ENCODE measurements at regions not wholly inside any gene's neighbourhood (a gene's known extent, or its start where the extent isn't known, plus 50 kb on each side); places are given as distances from the start of the nearest gene placed in this dataset.
A peak's percentile ranks its signal among the peaks of the same experiment; 100 is the strongest.

DNA sequence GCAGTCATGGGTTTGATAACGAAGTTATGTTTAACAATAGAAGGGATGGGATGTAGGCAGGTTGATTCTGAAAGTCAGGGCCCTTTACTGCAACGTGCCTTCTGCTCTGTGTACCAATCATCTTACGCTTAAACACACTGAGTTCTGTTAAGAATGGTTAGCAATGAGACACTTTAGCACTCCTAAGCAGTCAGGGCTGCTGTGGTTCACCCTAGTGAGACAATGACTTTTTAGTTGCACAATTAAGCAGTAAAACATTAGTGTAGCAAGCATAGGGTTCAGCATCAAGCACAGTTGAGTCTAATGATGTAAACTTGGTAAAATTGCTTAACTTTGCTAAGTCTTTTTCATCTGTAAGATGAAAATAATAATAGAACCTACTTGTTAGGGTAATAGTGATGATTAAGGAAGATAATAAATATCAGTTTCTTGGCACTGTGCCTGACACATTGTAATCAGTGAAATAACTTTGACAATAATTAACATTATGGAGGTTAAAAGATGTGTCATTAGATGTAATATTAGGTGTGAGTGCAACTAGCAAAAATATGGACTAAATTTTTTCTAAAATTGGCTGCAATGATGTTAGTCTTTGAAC lies 484.2 kb upstream of the THBS1 start:
- intact Hi-C loops (cut with DNase I), result no loop called here
- ATAC-seq (ENCODE audit: poor library complexity), result no peak

GRCh38 chr15:39099524-39099923 lies 481.4 kb upstream of the THBS1 start:
- intact Hi-C loops (cut with DNase I), result no loop called here
- peak; percentile 51 for ATAC-seq (ENCODE audit: poor library complexity)

More for the DNA sequence above, 484.2 kb upstream of the THBS1 start:
- DNase-seq, result no peak

DNA sequence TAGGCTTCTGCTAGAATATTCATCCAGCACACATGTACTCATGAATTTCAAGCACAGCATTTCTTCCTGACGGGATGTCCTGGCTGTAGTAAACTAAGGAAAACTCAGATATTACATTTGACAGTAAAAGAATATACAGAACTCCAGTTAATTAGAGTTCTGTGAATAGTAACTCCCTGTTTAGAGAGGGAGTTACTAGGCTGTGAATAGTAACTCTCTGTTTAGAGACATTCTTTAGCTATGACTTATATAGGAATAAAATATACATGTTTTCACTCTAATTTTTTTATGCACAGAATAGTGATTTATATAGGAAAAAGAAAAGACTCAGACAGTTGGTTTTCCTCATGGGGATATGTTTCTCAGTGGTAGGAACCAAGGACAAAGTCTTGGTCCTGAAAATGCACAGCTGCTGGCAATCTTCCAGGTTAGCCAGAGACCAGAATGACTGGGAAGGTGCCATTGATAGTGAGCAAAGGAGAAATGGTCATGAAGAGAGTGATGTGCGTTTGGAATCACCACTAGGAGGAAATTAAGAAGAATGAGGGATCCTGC lies 480.7 kb upstream of the THBS1 start:
- intact Hi-C loops (cut with DNase I), result no loop called here
- no peak for DNase-seq
- ATAC-seq (ENCODE audit: poor library complexity), result no peak

More at GRCh38 chr15:39099524-39099923, 481.4 kb upstream of the THBS1 start:
- DNase-seq, result no peak

GRCh38 chr15:39102431-39102830 lies 478.4 kb upstream of the THBS1 start:
- intact Hi-C loops (cut with DNase I), result no loop called here
- DNase-seq (no peak), ATAC-seq (ENCODE audit: poor library complexity) (no peak)

- intact Hi-C loops (cut with DNase I), result no loop called here
- DNase-seq (no peak), ATAC-seq (ENCODE audit: poor library complexity) (no peak)
Observed at GRCh38 chr15:39106950-39107349, 473.9 kb upstream of the THBS1 start.

DNA sequence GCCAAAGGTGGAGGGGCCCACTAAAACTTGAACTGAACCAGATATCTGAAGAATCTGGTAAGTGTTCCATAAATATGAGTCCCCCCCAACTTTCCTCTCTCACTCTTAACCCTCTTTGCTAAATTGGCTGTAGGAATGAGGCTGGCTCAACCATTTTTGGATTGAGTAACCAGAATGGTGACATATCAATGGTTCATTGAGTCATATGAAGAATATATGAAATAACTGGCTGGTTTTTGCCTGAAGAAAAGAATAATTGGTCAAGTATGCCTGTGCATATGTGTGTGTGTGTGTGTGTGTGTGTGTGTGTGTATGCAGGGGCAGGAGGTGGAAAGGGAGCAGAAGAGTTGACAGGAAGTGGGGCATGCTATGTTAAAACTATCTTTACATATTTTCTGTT lies 472.9 kb upstream of the THBS1 start:
- DNase-seq (no peak), ATAC-seq (ENCODE audit: poor library complexity) (no peak)
- intact Hi-C loops (cut with DNase I), result no loop called here

- no peak for ATAC-seq (ENCODE audit: poor library complexity)
- DNase-seq, result no peak
- intact Hi-C loops (cut with DNase I), result no loop called here
Observed at GRCh38 chr15:39110336-39110735, 470.5 kb upstream of the THBS1 start.

DNA sequence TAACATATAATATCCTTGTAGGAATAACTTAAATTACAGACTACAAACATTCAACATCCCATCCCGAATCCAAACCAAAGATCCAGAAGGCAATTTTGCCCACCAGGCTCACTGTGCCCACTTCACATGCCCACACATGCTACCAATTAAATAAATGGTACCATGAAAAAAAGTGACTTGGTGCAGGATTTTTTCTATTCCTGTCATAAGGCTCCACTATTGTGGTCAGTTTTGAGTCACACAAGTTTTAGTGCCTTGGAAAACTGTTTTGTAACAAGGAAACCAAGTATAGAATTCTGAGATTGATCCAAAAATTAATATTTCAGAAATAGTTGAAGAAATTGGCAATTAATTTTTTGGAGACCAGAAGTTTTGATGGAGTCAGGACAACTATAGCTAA lies 470.1 kb upstream of the THBS1 start:
- ATAC-seq (ENCODE audit: poor library complexity) (no peak), DNase-seq (no peak)
- intact Hi-C loops (cut with DNase I), result no loop called here

DNA sequence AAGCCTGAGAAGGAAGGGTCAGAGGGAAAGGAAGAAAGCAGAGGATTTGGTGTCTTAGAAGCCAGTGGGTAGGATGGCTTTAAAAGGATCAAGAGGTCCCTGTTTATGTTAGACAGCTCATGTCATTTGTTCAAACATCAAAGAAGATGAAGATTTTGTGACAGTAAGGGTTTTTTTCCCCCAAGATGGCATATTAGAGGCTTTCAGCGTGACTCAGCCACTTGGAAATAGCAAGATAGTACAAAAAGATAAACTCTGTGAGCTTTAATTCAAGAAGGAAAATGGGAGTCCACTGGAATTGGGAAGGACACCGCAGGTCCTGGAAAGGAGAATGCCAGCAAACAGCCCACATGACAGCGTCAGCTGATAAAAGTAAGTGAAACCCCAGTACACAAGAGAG lies 467.1 kb upstream of the THBS1 start:
- no peak for DNase-seq
- intact Hi-C loops (cut with DNase I), result no loop called here
- ATAC-seq (ENCODE audit: poor library complexity), result no peak

DNA sequence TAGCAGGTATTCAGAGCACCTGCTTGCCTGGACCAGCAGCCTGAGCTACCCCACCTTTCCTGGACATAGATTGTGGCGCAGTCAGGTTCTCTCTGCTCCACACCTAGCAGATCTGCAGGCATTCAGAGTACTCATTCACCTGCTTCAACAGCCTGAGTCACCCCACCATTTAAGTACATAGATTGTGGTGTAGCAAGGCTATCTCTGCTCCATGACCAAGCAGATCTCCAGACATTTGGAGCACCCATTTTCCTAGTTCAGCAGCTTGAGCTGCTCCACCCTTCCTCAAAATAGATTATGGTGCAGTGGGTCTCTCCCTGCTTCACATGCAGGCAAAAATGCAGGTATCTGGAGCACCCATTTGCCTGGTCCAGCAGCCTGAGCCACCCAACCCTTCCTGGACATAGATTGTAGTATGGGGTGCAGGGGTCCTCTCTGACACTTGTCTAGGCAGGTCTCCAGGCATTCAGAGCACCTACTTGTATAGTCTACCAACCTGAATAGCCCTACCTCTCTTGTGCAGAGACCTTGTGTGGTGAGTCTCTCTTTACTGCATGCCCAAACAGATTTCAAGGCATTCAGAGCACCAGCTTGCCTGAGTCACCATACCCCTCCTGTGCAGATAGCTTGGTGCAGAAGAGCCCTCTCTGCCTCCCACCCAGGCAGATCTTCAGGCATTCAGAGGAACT lies 466.0 kb upstream of the THBS1 start:
- no peak for ATAC-seq (ENCODE audit: poor library complexity)
- DNase-seq, result no peak
- intact Hi-C loops (cut with DNase I), result no loop called here

- intact Hi-C loops (cut with DNase I), result no loop called here
- no peak for DNase-seq
- no peak for ATAC-seq (ENCODE audit: poor library complexity)
Observed at GRCh38 chr15:39115379-39116057, 465.4 kb upstream of the THBS1 start.

DNA sequence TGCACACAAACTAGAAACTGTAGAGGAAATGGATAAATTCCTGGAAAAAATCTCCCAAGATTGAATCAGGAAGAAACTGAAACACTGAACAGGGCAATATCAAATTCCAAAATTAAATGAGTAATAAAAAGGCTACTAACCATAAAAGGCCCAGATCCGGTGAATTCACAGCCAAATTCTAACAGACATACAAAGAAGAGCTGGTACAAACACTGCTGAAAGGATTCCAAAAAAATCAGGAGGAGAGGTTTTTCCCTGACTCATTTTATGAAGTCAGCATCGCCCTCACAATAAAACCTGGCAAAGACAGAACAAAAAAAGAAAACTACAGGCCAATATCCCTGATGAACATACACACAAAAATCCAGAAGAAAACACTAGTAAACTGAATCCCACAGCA lies 462.4 kb upstream of the THBS1 start:
- intact Hi-C loops (cut with DNase I), result no loop called here
- no peak for ATAC-seq (ENCODE audit: poor library complexity)
- no peak for DNase-seq

DNA sequence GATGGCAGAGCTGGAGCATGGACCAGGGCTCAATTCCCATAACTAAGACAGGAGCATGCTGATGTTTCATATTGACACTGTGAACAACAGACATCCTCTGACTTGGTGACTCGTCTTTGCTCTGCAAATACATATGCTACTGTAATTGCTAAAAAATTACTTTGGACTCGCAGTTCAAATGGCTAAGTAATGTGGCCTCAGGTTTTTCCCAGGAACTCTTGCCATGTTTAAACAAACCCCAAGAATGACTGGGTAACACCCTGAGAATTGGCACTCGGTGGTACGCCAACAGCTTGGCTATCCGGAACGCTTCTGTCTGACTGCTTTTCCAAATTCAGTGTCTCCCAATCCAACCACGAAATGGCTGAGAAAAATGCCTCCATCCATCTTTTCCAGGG lies 456.7 kb upstream of the THBS1 start:
- intact Hi-C loops (cut with DNase I), result no loop called here
- ATAC-seq (ENCODE audit: poor library complexity) (no peak), DNase-seq (no peak)

- ATAC-seq (ENCODE audit: poor library complexity) (peak; percentile 53), DNase-seq (no peak)
- intact Hi-C loops (cut with DNase I), result loop anchor here (5.0 kb wide), 1 partner anchor 458 kb away; the partner anchor contains the start of gene THBS1
Observed at GRCh38 chr15:39124553-39125171, 456.2 kb upstream of the THBS1 start.

DNA sequence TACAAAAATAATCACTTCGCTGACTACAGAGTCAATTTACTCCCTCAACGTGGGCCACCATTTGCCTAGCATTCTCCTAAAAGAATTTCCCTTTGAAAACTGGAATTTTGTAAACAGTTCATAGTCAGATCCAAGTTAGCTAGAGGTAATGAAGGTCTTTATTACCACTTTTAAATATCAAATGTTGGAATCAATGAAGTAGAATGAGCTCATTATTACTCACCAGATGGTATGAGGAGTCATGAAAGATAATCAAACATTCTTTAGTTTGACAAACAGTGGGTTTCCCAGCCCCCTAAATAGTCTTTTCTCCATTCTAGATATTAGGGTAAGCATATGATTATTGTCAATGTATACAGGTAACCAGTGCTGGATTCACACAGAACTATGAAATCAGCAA lies 455.7 kb upstream of the THBS1 start:
- no peak for DNase-seq
- intact Hi-C loops (cut with DNase I), result loop anchor here (5.0 kb wide), 1 partner anchor 457 kb away; the partner anchor contains the start of gene THBS1
- no peak for ATAC-seq (ENCODE audit: poor library complexity)

DNA sequence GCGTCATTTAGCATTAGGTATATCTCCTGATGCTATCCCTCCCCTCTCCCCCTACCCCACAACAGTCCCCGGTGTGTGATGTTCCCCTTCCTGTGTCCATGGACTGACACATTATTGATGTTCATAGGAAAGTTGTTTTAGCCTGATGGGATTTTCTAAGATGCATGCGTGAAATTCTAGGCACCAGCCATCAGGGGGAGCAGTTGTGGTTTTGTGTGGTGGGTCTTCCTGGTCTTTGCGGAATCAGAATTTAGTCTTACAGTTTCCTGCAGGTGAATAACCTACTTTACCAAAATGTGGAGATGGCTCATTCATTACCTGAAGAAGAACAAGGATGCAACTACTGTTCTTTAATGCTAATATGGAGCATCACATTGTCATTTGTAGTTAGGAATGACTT lies 455.0 kb upstream of the THBS1 start:
- DNase-seq (no peak), ATAC-seq (ENCODE audit: poor library complexity) (no peak)
- intact Hi-C loops (cut with DNase I), result loop anchor here (5.0 kb wide), 1 partner anchor 456 kb away; the partner anchor contains the start of gene THBS1

DNA sequence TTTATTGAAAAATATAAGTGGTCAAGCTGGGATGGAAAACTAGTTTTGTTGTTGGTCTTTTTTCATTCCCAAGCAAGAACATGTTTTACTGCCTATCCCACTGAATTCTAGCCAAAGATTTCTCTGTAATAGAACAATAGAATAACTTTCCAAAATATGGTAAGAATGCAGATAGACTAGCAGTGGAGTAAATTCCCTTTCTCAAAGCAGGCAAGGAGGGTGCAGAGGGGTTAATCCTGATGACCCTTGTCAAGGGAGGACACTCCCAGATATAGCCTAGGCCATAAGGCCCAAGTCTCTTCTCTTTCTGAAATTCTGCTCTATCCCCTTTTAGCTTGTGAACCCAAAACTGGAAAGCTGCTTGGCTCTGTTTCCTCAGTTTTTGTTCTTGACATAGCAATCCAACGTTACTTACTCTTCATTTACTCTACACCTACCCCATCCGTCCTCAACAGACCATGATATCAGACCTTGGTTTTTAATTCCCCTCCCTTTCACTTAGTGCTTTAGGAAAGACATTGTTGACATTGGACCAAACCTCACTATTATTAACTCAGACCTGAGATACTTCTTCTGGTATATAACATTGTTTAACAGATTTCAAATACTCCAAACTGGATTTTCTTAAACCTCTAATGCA lies 453.6 kb upstream of the THBS1 start:
- ATAC-seq (ENCODE audit: poor library complexity) (no peak), DNase-seq (no peak)
- intact Hi-C loops (cut with DNase I), result loop anchor here (5.0 kb wide), 1 partner anchor 455 kb away; the partner anchor contains the start of gene THBS1

GRCh38 chr15:39127925-39128617 lies 452.8 kb upstream of the THBS1 start:
- ATAC-seq (ENCODE audit: poor library complexity) (peak; percentile 37), DNase-seq (no peak)
- intact Hi-C loops (cut with DNase I), result loop anchor here (5.0 kb wide), 1 partner anchor 454 kb away; the partner anchor contains the start of gene THBS1

Measured in Right ventricle myocardium superior (tissue), 1 donor.